ENCODE measurements at regions not wholly inside any gene's neighbourhood (a gene's known extent, or its start where the extent isn't known, plus 50 kb on each side); places are given as distances from the start of the nearest gene placed in this dataset.

GRCh38 chr18:8998481-8999217 is 103.8 kb upstream of the NDUFV2 start:
- no peak for TF ChIP-seq POLR2AphosphoS5 (IDR thresholded peaks at IDR 0.05)
- no peak for TF ChIP-seq CTCF (IDR thresholded peaks at IDR 0.05)
- TF ChIP-seq POLR2A (IDR thresholded peaks at IDR 0.05), result no peak
- TF ChIP-seq EP300 (IDR thresholded peaks at IDR 0.05; ENCODE audit: low read depth), result no peak
- Histone ChIP-seq H3K4me1 (no peaks in the 10 kb centered on the region), H3K27me3 (peaks cover 7% of the 10 kb centered on the region), H3K4me3 (no peak overlapping the region), H3K27ac (peak overlapping the region in 3 of 4 donors; percentile 10 to 41 (median 29)), H3K36me3 (no peaks in the 10 kb centered on the region), H3K9me3 (no peaks in the 10 kb centered on the region)
- WGBS, 2 donors (ENCODE audit: low coverage in 1 of 2), result 42 to 56% methylated on average over 3 to 4 of the region's 4 CpGs
- intact Hi-C loops (cut with DNase I; ENCODE audit: low total_unique reads) (loop anchor here (2.0 kb wide), 1 partner anchor 48 kb away; no protein-coding TSS in a partner anchor), in situ Hi-C loops (cut with MboI; ENCODE audit: low pct_ligation_motif_present in 1 of 4, low pct_unique_long_range_greater_than_20kb in 1 of 4, low sequenced_read_pairs in 3 of 4) (loop anchor here (25.0 kb wide), 2 partner anchors 311 to 511 kb away; no protein-coding TSS in a partner anchor)
- DNase-seq, result no peak

GRCh38 chr18:8999872-9000271 is 102.6 kb upstream of the NDUFV2 start:
- peak overlapping the region in 3 of 4 donors; percentile 10 to 56 (median 41) for H3K27ac ChIP-seq
- intact Hi-C loops (cut with DNase I; ENCODE audit: low total_unique reads), result loop anchor here (2.0 kb wide), 1 partner anchor 47 kb away; no protein-coding TSS in a partner anchor
- in situ Hi-C loops (cut with MboI; ENCODE audit: low pct_ligation_motif_present in 1 of 4, low pct_unique_long_range_greater_than_20kb in 1 of 4, low sequenced_read_pairs in 3 of 4), result loop anchor here (25.0 kb wide), 2 partner anchors 313 to 513 kb away; no protein-coding TSS in a partner anchor

GRCh38 chr18:9000733-9001132 is 101.8 kb upstream of the NDUFV2 start:
- in situ Hi-C loops (cut with MboI; ENCODE audit: low pct_ligation_motif_present in 1 of 4, low pct_unique_long_range_greater_than_20kb in 1 of 4, low sequenced_read_pairs in 3 of 4), result no loop called here
- DNase-seq, result no peak
- Histone ChIP-seq H3K9me3 (no peaks in the 10 kb centered on the region), H3K4me3 (no peak overlapping the region), H3K36me3 (no peaks in the 10 kb centered on the region), H3K4me1 (no peaks in the 10 kb centered on the region), H3K27me3 (peaks cover 7% of the 10 kb centered on the region), H3K27ac (peak overlapping the region; percentile 20 to 56 (median 42))
- TF ChIP-seq EP300 (IDR thresholded peaks at IDR 0.05; ENCODE audit: low read depth) (no peak), POLR2AphosphoS5 (IDR thresholded peaks at IDR 0.05) (no peak), CTCF (IDR thresholded peaks at IDR 0.05) (no peak), POLR2A (IDR thresholded peaks at IDR 0.05) (no peak)
- intact Hi-C loops (cut with DNase I; ENCODE audit: low total_unique reads), result no loop called here
- WGBS, 2 donors (ENCODE audit: low coverage in 1 of 2), result 53 to 55% methylated on average over 5 of the region's 5 CpGs

More at GRCh38 chr18:8999872-9000271, 102.6 kb upstream of the NDUFV2 start:
- WGBS, 2 donors (ENCODE audit: low coverage in 1 of 2), result 83 to 85% methylated on average over 7 to 9 of the region's 9 CpGs
- H3K9me3 ChIP-seq, result no peaks in the 10 kb centered on the region
- DNase-seq, result no peak
- no peak for TF ChIP-seq EP300 (IDR thresholded peaks at IDR 0.05; ENCODE audit: low read depth)
- no peak for TF ChIP-seq POLR2A (IDR thresholded peaks at IDR 0.05)
- no peak for TF ChIP-seq CTCF (IDR thresholded peaks at IDR 0.05)
- TF ChIP-seq POLR2AphosphoS5 (IDR thresholded peaks at IDR 0.05), result no peak
- H3K4me1 ChIP-seq, result no peaks in the 10 kb centered on the region
- H3K36me3 ChIP-seq, result no peaks in the 10 kb centered on the region
- no peak overlapping the region for H3K4me3 ChIP-seq
- H3K27me3 ChIP-seq, result peaks cover 7% of the 10 kb centered on the region

GRCh38 chr18:9001209-9001608 is 101.3 kb upstream of the NDUFV2 start:
- no peak for TF ChIP-seq POLR2A (IDR thresholded peaks at IDR 0.05)
- no peak for TF ChIP-seq EP300 (IDR thresholded peaks at IDR 0.05; ENCODE audit: low read depth)
- no peak for TF ChIP-seq CTCF (IDR thresholded peaks at IDR 0.05)
- no peak for TF ChIP-seq POLR2AphosphoS5 (IDR thresholded peaks at IDR 0.05)
- Histone ChIP-seq H3K36me3 (no peaks in the 10 kb centered on the region), H3K27ac (peak overlapping the region in 3 of 4 donors; percentile 41 to 56 (median 42)), H3K27me3 (peaks cover 7% of the 10 kb centered on the region), H3K4me1 (no peaks in the 10 kb centered on the region), H3K4me3 (no peak overlapping the region), H3K9me3 (no peaks in the 10 kb centered on the region)
- 20 to 58% methylated on average over 2 to 3 of the region's 3 CpGs for whole genome bisulfite sequencing, 2 donors (ENCODE audit: low coverage in 1 of 2)
- no peak for DNase-seq
- in situ Hi-C loops (cut with MboI; ENCODE audit: low pct_ligation_motif_present in 1 of 4, low pct_unique_long_range_greater_than_20kb in 1 of 4, low sequenced_read_pairs in 3 of 4), result no loop called here
- intact Hi-C loops (cut with DNase I; ENCODE audit: low total_unique reads), result no loop called here

Data from transverse colon (tissue), 4 donors.